DND-41 (cell line): ENCODE measurements at regions not wholly inside any gene's neighbourhood (a gene's known extent, or its start where the extent isn't known, plus 50 kb on each side); places are given as distances from the start of the nearest gene placed in this dataset.
"Not testable (repeated sequence)": the region's sequence is repeated elsewhere in the genome, so short reads cannot be mapped to it uniquely, and the experiment has no call there.

ENCODE experiments used
- EZH2 ChIP-seq: IDR thresholded peaks from 3 replicates; pipeline ENCODE4 v1.6.1; 2012; ENCODE audit warnings: borderline replicate concordance, low read depth, mild to moderate bottlenecking, moderate library complexity, low read length, inconsistent platforms; ENCODE audit not compliant: severe bottlenecking
- TF ChIP-seq, protein P1 (sequence below): IDR thresholded peaks from 2 replicates; pipeline ENCODE4 v1.5.1; 2012; ENCODE audit warnings: borderline replicate concordance, low read length, moderate library complexity, mild to moderate bottlenecking; ENCODE audit not compliant: poor library complexity, severe bottlenecking; ENCODE audit errors: extremely low read depth

GRCh38 chr21:31417214-31417613, 73.2 kb upstream of the TIAM1 start:
- TF ChIP-seq, protein P1, sequence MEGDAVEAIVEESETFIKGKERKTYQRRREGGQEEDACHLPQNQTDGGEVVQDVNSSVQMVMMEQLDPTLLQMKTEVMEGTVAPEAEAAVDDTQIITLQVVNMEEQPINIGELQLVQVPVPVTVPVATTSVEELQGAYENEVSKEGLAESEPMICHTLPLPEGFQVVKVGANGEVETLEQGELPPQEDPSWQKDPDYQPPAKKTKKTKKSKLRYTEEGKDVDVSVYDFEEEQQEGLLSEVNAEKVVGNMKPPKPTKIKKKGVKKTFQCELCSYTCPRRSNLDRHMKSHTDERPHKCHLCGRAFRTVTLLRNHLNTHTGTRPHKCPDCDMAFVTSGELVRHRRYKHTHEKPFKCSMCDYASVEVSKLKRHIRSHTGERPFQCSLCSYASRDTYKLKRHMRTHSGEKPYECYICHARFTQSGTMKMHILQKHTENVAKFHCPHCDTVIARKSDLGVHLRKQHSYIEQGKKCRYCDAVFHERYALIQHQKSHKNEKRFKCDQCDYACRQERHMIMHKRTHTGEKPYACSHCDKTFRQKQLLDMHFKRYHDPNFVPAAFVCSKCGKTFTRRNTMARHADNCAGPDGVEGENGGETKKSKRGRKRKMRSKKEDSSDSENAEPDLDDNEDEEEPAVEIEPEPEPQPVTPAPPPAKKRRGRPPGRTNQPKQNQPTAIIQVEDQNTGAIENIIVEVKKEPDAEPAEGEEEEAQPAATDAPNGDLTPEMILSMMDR: not testable (repeated sequence)
- not testable (repeated sequence) for TF ChIP-seq EZH2
